NCI-H526 (cell line): ENCODE measurements at regions not wholly inside any gene's neighbourhood (a gene's known extent, or its start where the extent isn't known, plus 50 kb on each side); places are given as distances from the start of the nearest gene placed in this dataset.
"Not testable (repeated sequence)": the region's sequence is repeated elsewhere in the genome, so short reads cannot be mapped to it uniquely, and the experiment has no call there.

ENCODE experiments used
- DNase-seq, 2 experiments: peaks; one replicate each; lab custom pipeline; 2025; lab: John Stamatoyannopoulos, UW

GRCh38 chr16:7962091-7962879, 628.0 kb downstream of the TMEM114 start:
- DNase-seq = no peak

GRCh38 chr16:7957151-7957550, 624.5 kb downstream of the RBFOX1 start:
- no peak for DNase-seq

GRCh38 chr16:7953360-7953759, 620.7 kb downstream of the RBFOX1 start:
- DNase-seq = no peak

GRCh38 chr16:7946142-7946541, 613.5 kb downstream of the RBFOX1 start:
- DNase-seq = no peak

- DNase-seq = no peak
These were observed 605.5 kb downstream of the RBFOX1 start for GRCh38 chr16:7938175-7938574.

GRCh38 chr16:7921345-7921744, 588.7 kb downstream of the RBFOX1 start:
- DNase-seq = peak in 1 of 2 experiments; percentile 20

GRCh38 chr16:7919782-7920181, 587.1 kb downstream of the RBFOX1 start:
- no peak for DNase-seq

- DNase-seq = peak; percentile 1 to 2
These were observed 582.1 kb downstream of the RBFOX1 start for GRCh38 chr16:7914748-7915147.

GRCh38 chr16:7912132-7912531, 579.5 kb downstream of the RBFOX1 start:
- DNase-seq = no peak

GRCh38 chr16:7910116-7910515, 577.5 kb downstream of the RBFOX1 start:
- DNase-seq = no peak

GRCh38 chr16:7888411-7888810, 555.8 kb downstream of the RBFOX1 start:
- DNase-seq = no peak

- no peak for DNase-seq
These were observed 554.7 kb downstream of the RBFOX1 start for GRCh38 chr16:7887316-7887715.

- DNase-seq = no peak
These were observed 539.3 kb downstream of the RBFOX1 start for GRCh38 chr16:7871979-7872378.

- DNase-seq = no peak
These were observed 538.7 kb downstream of the RBFOX1 start for GRCh38 chr16:7871371-7871770.

- DNase-seq = no peak
These were observed 535.2 kb downstream of the RBFOX1 start for GRCh38 chr16:7867831-7868230.

GRCh38 chr16:7866144-7866543, 533.5 kb downstream of the RBFOX1 start:
- DNase-seq = no peak

- not testable (repeated sequence) for DNase-seq
These were observed 532.7 kb downstream of the RBFOX1 start for GRCh38 chr16:7865393-7865792.

GRCh38 chr16:7861891-7862582, 529.4 kb downstream of the RBFOX1 start:
- no peak for DNase-seq

- no peak for DNase-seq
These were observed 520.6 kb downstream of the RBFOX1 start for GRCh38 chr16:7853197-7853596.

- DNase-seq = peak in 1 of 2 experiments; percentile 16
These were observed 517.2 kb downstream of the RBFOX1 start for GRCh38 chr16:7849841-7850240.

- peak in 1 of 2 experiments; percentile 17 for DNase-seq
These were observed 510.6 kb downstream of the RBFOX1 start for GRCh38 chr16:7843261-7843660.

- DNase-seq = no peak
These were observed 506.9 kb downstream of the RBFOX1 start for GRCh38 chr16:7839568-7839967.

- no peak for DNase-seq
These were observed 502.3 kb downstream of the RBFOX1 start for GRCh38 chr16:7834771-7835431.
